PC-9 (cell line): ENCODE measurements at regions not wholly inside any gene's neighbourhood (a gene's known extent, or its start where the extent isn't known, plus 50 kb on each side); places are given as distances from the start of the nearest gene placed in this dataset.

ENCODE experiments used
- BruUV-seq: library from RNA; stranded (reverse); fragments of 400-500 nt; replicated peaks from 2 replicates; lab custom pipeline; 2021; lab: Mats Ljungman, UMichigan
- CTCF ChIA-PET: fragments of 300-600 bp; sonication (Branson Sonifier 250); formaldehyde crosslinking; loops from one replicate; lab custom pipeline; 2022; ENCODE audit warnings: antibody characterized with exemption; lab: Charles Lee
- POLR2A ChIA-PET: fragments of 300-600 bp; sonication (Branson Sonifier 250); formaldehyde crosslinking; loops from one replicate; lab custom pipeline; 2022; ENCODE audit warnings: antibody characterized with exemption; ENCODE audit not compliant: unreplicated experiment; lab: Charles Lee
- DNase-seq, 2 experiments: peaks; one replicate each; pipeline versions ENCODE4 v3.0.0 to v3.0.0-alpha.2; 2015 to 2022; ENCODE audit warnings: mixed read lengths in 1 of 2
- H2AFZ ChIP-seq: fragments of 200-600 bp; sonication (generic); 2 replicates; pipeline ENCODE4 v1.8.1; 2017; ENCODE audit warnings: antibody characterized with exemption
- H3F3A ChIP-seq: fragments of 200-600 bp; sonication (generic); 2 replicates; pipeline ENCODE4 v1.8.1; 2017; ENCODE audit warnings: antibody characterized with exemption, mild to moderate bottlenecking, low read depth; ENCODE audit not compliant: insufficient read depth
- H3K27ac ChIP-seq: fragments of 200-600 bp; sonication (generic); 2 replicates; pipeline ENCODE4 v1.6.1; 2016; ENCODE audit warnings: mixed run types
- H3K27me3 ChIP-seq: fragments of 200-600 bp; sonication (generic); 2 replicates; pipeline ENCODE4 v1.6.1; 2016; ENCODE audit warnings: low read depth, mixed run types; ENCODE audit not compliant: insufficient read depth
- H3K36me3 ChIP-seq: fragments of 200-600 bp; sonication (generic); 2 replicates; pipeline ENCODE4 v1.6.1; 2016; ENCODE audit warnings: low read depth, mixed run types
- H3K4me1 ChIP-seq: fragments of 200-600 bp; sonication (generic); replicated peaks from 2 replicates; pipeline ENCODE4 v1.6.1; 2016; ENCODE audit warnings: mixed run types; ENCODE audit not compliant: insufficient read depth
- H3K4me2 ChIP-seq: fragments of 200-600 bp; sonication (generic); 2 replicates; pipeline ENCODE4 v1.6.1; 2017; ENCODE audit warnings: mixed run types
- H3K4me3 ChIP-seq: fragments of 200-600 bp; sonication (generic); 2 replicates; pipeline ENCODE4 v1.6.1; 2016; ENCODE audit warnings: mixed run types
- H3K79me2 ChIP-seq: fragments of 200-600 bp; sonication (generic); 2 replicates; pipeline ENCODE4 v1.6.1; 2017; ENCODE audit warnings: low read depth, mixed run types
- H3K9me2 ChIP-seq: fragments of 200-600 bp; sonication (generic); 2 replicates; pipeline ENCODE4 v1.8.1; 2017; ENCODE audit warnings: mild to moderate bottlenecking; ENCODE audit not compliant: insufficient read depth
- H3K9me3 ChIP-seq: fragments of 200-600 bp; sonication (generic); 2 replicates; pipeline ENCODE4 v1.8.1; 2016; ENCODE audit warnings: low read depth; ENCODE audit not compliant: insufficient read depth
- H4K20me1 ChIP-seq: fragments of 200-600 bp; sonication (generic); 2 replicates; pipeline ENCODE4 v1.8.1; 2017; ENCODE audit not compliant: insufficient read depth
- EZH2 ChIP-seq: fragments of 200-600 bp; sonication (generic); IDR thresholded peaks from 2 replicates; pipeline ENCODE4 v1.8.0; 2017; ENCODE audit warnings: antibody characterized with exemption, low read depth
- intact Hi-C: fragments of 100-400 bp; cut with micrococcal nuclease; formaldehyde crosslinking; loops from one replicate; pipeline ENCODE4 v1.10.0; 2022; ENCODE audit not compliant: unreplicated experiment
- TF ChIP-seq, protein P1 (sequence below): fragments of 200-600 bp; sonication (generic); conservative IDR thresholded peaks from 2 replicates; pipeline ENCODE4 v1.6.1; 2017; ENCODE audit warnings: mixed run types, antibody characterized with exemption, mild to moderate bottlenecking, moderate library complexity

DNA sequence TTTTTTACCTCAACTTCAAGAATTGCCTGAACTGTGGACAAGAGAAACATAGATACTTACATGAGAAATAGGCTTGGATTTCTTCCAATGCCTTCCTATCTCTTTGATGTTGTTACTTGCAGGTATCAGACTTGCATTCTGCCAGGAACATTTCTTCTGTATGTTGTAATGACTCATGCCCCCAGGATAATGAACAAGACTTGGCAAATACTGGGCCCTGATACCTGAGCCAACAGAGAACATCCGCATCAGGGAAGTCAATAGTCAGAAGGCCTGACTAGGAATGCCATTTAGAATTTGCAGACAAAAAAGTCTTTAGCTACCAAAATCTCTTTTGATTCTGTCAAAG lies 273.7 kb upstream of the KIRREL3 start:
- no peak overlapping the region for H3K4me2 ChIP-seq
- H3K36me3 ChIP-seq: no peaks in the 10 kb centered on the region
- intact Hi-C loops: no loop called here
- DNase-seq: no peak
- no peaks in the 10 kb centered on the region for H4K20me1 ChIP-seq
- H3K4me1 ChIP-seq: no peaks in the 10 kb centered on the region
- CTCF ChIA-PET: no interaction called here
- H3K27me3 ChIP-seq: no peaks in the 10 kb centered on the region
- H3F3A ChIP-seq: no peaks in the 10 kb centered on the region
- no peaks in the 10 kb centered on the region for H3K9me2 ChIP-seq
- POLR2A ChIA-PET: no interaction called here
- BruUV-seq: no TSS peak
- H3K4me3 ChIP-seq: no peak overlapping the region
- H3K79me2 ChIP-seq: no peaks in the 10 kb centered on the region
- H2AFZ ChIP-seq: no peak overlapping the region
- H3K27ac ChIP-seq: no peak overlapping the region
- no peaks in the 10 kb centered on the region for H3K9me3 ChIP-seq
- no peak for TF ChIP-seq EZH2

DNA sequence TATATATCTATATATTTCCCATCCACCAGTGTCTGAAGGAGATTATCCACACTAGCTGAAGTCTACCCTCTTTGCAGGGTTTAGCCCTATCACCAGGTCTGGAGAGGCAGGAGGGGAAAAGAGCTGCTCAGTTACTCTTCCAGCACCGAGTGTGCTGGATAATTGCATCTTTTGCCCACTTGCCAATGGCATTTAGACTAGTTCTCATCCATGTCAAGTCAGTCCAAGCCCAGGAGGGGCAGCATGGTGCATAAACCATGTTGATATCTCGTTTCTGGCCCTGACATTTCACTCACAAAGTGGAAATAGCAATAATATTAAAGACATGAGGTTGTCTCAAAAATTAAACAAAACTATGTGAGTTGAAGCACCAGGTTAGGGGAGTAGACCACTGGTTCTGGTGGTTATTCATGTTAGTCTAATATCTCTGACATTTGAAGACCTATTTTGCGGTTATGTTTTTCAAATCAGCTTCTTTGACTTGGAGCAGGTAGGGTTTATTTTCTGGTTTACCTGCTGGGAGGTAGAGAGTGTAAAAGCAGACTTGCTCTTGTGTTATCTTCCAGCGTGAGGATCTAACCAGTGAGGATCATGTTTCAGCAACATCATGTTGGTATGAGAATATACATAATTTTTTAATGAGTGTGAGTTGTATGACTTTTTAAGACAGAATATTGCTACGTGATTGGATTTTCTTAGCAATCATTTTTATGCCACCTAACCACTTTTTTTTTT lies 273.2 kb upstream of the KIRREL3 start:
- ChIA-PET CTCF (no interaction called here), POLR2A (no interaction called here)
- H4K20me1 ChIP-seq: no peaks in the 10 kb centered on the region
- TF ChIP-seq, protein P1, sequence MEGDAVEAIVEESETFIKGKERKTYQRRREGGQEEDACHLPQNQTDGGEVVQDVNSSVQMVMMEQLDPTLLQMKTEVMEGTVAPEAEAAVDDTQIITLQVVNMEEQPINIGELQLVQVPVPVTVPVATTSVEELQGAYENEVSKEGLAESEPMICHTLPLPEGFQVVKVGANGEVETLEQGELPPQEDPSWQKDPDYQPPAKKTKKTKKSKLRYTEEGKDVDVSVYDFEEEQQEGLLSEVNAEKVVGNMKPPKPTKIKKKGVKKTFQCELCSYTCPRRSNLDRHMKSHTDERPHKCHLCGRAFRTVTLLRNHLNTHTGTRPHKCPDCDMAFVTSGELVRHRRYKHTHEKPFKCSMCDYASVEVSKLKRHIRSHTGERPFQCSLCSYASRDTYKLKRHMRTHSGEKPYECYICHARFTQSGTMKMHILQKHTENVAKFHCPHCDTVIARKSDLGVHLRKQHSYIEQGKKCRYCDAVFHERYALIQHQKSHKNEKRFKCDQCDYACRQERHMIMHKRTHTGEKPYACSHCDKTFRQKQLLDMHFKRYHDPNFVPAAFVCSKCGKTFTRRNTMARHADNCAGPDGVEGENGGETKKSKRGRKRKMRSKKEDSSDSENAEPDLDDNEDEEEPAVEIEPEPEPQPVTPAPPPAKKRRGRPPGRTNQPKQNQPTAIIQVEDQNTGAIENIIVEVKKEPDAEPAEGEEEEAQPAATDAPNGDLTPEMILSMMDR: no peak
- no peak for TF ChIP-seq EZH2
- H3K9me3 ChIP-seq: no peaks in the 10 kb centered on the region
- BruUV-seq: no TSS peak
- H3K4me3 ChIP-seq: no peak overlapping the region
- intact Hi-C loops: no loop called here
- DNase-seq: no peak
- no peaks in the 10 kb centered on the region for H3K79me2 ChIP-seq
- no peaks in the 10 kb centered on the region for H3K27me3 ChIP-seq
- no peaks in the 10 kb centered on the region for H3K36me3 ChIP-seq
- H2AFZ ChIP-seq: no peak overlapping the region
- H3K4me1 ChIP-seq: no peaks in the 10 kb centered on the region
- no peak overlapping the region for H3K4me2 ChIP-seq
- H3F3A ChIP-seq: no peaks in the 10 kb centered on the region
- H3K9me2 ChIP-seq: no peaks in the 10 kb centered on the region
- no peak overlapping the region for H3K27ac ChIP-seq

DNA sequence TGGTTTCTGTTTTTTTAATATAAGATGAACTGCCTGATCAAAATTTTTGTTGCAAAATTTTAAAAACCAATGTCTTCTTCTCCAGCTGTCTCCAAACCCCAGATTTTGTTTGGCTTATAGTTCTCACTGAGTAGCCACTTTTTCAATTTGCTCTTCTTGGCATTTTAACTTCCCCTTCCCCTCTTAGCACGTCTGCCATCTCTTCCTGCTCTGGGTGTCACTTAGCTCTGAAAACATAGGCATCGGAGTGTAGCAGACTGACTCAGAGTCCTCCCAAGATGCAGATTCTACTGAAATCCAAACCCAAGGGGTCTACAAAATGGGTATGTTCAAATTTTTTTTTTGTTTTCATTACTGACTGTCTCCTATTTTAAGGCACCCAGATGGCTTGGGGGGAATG lies 270.3 kb upstream of the KIRREL3 start:
- no peaks in the 10 kb centered on the region for H3K27me3 ChIP-seq
- DNase-seq: no peak
- H4K20me1 ChIP-seq: no peaks in the 10 kb centered on the region
- ChIA-PET CTCF (no interaction called here), POLR2A (no interaction called here)
- H3K4me2 ChIP-seq: no peak overlapping the region
- intact Hi-C loops: no loop called here
- H2AFZ ChIP-seq: no peak overlapping the region
- H3K9me2 ChIP-seq: no peaks in the 10 kb centered on the region
- H3K27ac ChIP-seq: no peak overlapping the region
- no peaks in the 10 kb centered on the region for H3K79me2 ChIP-seq
- no peaks in the 10 kb centered on the region for H3F3A ChIP-seq
- no peaks in the 10 kb centered on the region for H3K4me1 ChIP-seq
- no TSS peak for BruUV-seq
- TF ChIP-seq, protein P1: no peak
- no peak for TF ChIP-seq EZH2
- H3K9me3 ChIP-seq: no peaks in the 10 kb centered on the region
- no peaks in the 10 kb centered on the region for H3K36me3 ChIP-seq
- H3K4me3 ChIP-seq: no peak overlapping the region

DNA sequence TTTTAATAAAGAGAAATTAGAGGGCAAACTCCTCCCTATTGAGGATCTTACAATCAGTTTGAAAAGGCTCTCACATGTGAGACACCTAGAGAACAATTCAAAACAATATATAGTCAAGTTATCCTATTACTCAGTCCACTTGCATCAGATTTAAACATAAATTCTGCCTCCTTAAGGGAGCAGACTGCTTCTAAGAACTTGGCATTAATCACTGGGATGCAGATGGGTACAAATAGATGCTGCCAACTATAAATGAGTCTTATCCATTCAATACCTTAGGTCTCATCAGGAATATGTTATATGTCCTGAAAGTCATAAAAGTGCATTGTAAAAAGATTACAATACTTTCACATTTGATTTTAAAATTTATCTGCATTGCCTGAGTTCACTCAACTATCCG lies 269.3 kb upstream of the KIRREL3 start:
- Histone ChIP-seq H3K36me3 (no peaks in the 10 kb centered on the region), H3K4me3 (no peak overlapping the region), H4K20me1 (no peaks in the 10 kb centered on the region), H3K4me1 (no peaks in the 10 kb centered on the region), H3K27ac (no peak overlapping the region), H2AFZ (no peak overlapping the region), H3K9me2 (no peaks in the 10 kb centered on the region), H3K4me2 (no peak overlapping the region), H3K27me3 (no peaks in the 10 kb centered on the region), H3K9me3 (no peaks in the 10 kb centered on the region), H3F3A (no peaks in the 10 kb centered on the region), H3K79me2 (no peaks in the 10 kb centered on the region)
- no TSS peak for BruUV-seq
- CTCF ChIA-PET: no interaction called here
- POLR2A ChIA-PET: no interaction called here
- DNase-seq: no peak
- intact Hi-C loops: no loop called here
- no peak for TF ChIP-seq EZH2
- TF ChIP-seq, protein P1: no peak
